OCI-LY7 (cell line): ENCODE measurements at regions not wholly inside any gene's neighbourhood (a gene's known extent, or its start where the extent isn't known, plus 50 kb on each side); places are given as distances from the start of the nearest gene placed in this dataset.

Experiments
- EZH2phosphoT487 ChIP-seq: fragments of 200-600 bp; sonication (generic); IDR thresholded peaks from 2 replicates; pipeline ENCODE4 v1.6.1; 2018; ENCODE audit warnings: low read depth, borderline replicate concordance, mild to moderate bottlenecking, mixed run types, antibody characterized with exemption, low read length, moderate library complexity, mixed read lengths
- TF ChIP-seq, protein P1 (sequence below): fragments of 200-600 bp; sonication (generic); conservative IDR thresholded peaks from 2 replicates; pipeline ENCODE4 v1.5.1; 2014; ENCODE audit warnings: mild to moderate bottlenecking, antibody characterized with exemption, low read length, moderate library complexity, mixed read lengths

DNA sequence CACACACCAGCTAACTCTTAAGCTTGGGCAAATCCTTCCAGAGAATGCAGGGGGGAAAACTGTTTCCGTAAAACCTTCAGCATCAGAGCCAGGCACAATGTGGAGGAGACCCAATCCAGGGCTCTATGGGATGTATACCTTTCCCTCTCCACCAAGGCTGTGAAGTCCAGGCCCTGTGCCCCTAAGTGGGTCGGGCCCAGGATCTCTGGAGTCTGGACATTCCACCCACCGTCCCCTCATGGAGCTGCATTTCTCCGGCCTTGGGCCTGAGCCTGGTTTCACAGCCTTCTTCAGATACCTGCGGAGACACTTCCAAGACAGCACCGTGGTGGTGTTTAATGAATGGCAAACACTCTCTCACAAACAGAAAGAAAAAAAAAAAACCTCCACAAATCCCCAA, 186.2 kb downstream of the URI1 start:
- TF ChIP-seq, protein P1, sequence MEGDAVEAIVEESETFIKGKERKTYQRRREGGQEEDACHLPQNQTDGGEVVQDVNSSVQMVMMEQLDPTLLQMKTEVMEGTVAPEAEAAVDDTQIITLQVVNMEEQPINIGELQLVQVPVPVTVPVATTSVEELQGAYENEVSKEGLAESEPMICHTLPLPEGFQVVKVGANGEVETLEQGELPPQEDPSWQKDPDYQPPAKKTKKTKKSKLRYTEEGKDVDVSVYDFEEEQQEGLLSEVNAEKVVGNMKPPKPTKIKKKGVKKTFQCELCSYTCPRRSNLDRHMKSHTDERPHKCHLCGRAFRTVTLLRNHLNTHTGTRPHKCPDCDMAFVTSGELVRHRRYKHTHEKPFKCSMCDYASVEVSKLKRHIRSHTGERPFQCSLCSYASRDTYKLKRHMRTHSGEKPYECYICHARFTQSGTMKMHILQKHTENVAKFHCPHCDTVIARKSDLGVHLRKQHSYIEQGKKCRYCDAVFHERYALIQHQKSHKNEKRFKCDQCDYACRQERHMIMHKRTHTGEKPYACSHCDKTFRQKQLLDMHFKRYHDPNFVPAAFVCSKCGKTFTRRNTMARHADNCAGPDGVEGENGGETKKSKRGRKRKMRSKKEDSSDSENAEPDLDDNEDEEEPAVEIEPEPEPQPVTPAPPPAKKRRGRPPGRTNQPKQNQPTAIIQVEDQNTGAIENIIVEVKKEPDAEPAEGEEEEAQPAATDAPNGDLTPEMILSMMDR = no peak
- TF ChIP-seq EZH2phosphoT487 = no peak
